Karpas-422 (cell line): ENCODE measurements at regions not wholly inside any gene's neighbourhood (a gene's known extent, or its start where the extent isn't known, plus 50 kb on each side); places are given as distances from the start of the nearest gene placed in this dataset.
"Not testable (repeated sequence)": the region's sequence is repeated elsewhere in the genome, so short reads cannot be mapped to it uniquely, and the experiment has no call there.

Experiments used
- DNase-seq: peaks from one replicate; pipeline ENCODE4 v3.0.0-alpha.2; 2015
- H2AFZ ChIP-seq: fragments of 200-600 bp; sonication (generic); 2 replicates; pipeline ENCODE4 v1.6.1; 2014; ENCODE audit warnings: antibody characterized with exemption, low read length, mixed read lengths
- H3K27ac ChIP-seq: fragments of 200-600 bp; sonication (generic); 2 replicates; pipeline ENCODE4 v1.5.1; 2014; ENCODE audit warnings: mild to moderate bottlenecking, low read length, moderate library complexity
- H3K27me3 ChIP-seq: fragments of 200-600 bp; sonication (generic); 2 replicates; pipeline ENCODE4 v1.6.1; 2014; ENCODE audit warnings: low read length, mixed read lengths
- H3K36me3 ChIP-seq: fragments of 200-600 bp; sonication (generic); 2 replicates; pipeline ENCODE4 v1.6.1; 2014; ENCODE audit warnings: low read length, mixed read lengths; ENCODE audit not compliant: insufficient read depth
- H3K4me1 ChIP-seq: fragments of 200-600 bp; sonication (generic); 2 replicates; pipeline ENCODE4 v1.6.1; 2014; ENCODE audit warnings: mild to moderate bottlenecking, low read length, mixed read lengths
- H3K4me2 ChIP-seq: fragments of 200-600 bp; sonication (generic); 2 replicates; pipeline ENCODE4 v1.6.1; 2014; ENCODE audit warnings: low read length, low read depth, mild to moderate bottlenecking; ENCODE audit not compliant: poor library complexity, severe bottlenecking
- H3K4me3 ChIP-seq: fragments of 200-600 bp; sonication (generic); 2 replicates; pipeline ENCODE4 v1.5.1; 2014; ENCODE audit warnings: mild to moderate bottlenecking, antibody characterized with exemption, low read length, mixed read lengths
- H3K79me2 ChIP-seq: fragments of 200-600 bp; sonication (generic); 2 replicates; pipeline ENCODE4 v1.6.1; 2014; ENCODE audit warnings: mild to moderate bottlenecking, low read length, mixed read lengths
- H3K9ac ChIP-seq: fragments of 200-600 bp; sonication (generic); 2 replicates; pipeline ENCODE4 v1.6.0; 2014; ENCODE audit warnings: low read length
- H3K9me2 ChIP-seq: fragments of 200-600 bp; sonication (generic), shearing (Covaris generic); replicated peaks from 2 replicates; pipeline ENCODE4 v1.6.0; 2014; ENCODE audit warnings: mild to moderate bottlenecking, low read length, moderate library complexity; ENCODE audit not compliant: insufficient read depth
- H3K9me3 ChIP-seq: fragments of 300-700, 200-600 bp; sonication (generic); 2 replicates; pipeline ENCODE4 v1.6.1; 2014; ENCODE audit warnings: low read length, mixed read lengths
- H4K20me1 ChIP-seq: fragments of 200-600 bp; sonication (generic); 2 replicates; pipeline ENCODE4 v1.6.1; 2014; ENCODE audit warnings: mild to moderate bottlenecking, antibody characterized with exemption, low read length, low read depth; ENCODE audit not compliant: insufficient read depth

DNA sequence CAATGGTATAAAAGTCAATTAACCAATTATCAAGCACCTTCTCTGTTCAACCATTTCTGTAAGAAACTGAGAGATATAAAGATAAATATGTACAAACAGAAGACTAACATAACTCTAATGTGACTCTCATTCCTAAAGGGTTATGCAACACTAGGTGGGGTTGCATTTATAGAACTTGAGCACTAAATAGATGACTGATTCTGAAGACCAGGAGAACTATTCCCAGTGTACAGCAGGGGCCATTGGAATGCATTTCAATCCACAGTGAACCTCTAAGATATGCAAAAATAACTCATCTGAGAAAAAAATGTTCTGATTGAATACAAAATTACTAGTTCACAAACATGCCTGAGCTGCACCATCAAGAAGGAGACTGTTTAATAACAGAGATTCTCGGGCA, 341.2 kb upstream of the STEAP1 start:
- Histone ChIP-seq H3K79me2 (no peaks in the 10 kb centered on the region), H3K4me1 (no peaks in the 10 kb centered on the region), H4K20me1 (no peaks in the 10 kb centered on the region), H3K4me2 (no peak overlapping the region), H2AFZ (no peak overlapping the region), H3K4me3 (no peak overlapping the region), H3K36me3 (no peaks in the 10 kb centered on the region), H3K9ac (no peak overlapping the region), H3K27ac (no peak overlapping the region), H3K9me3 (no peaks in the 10 kb centered on the region; the same call in 1 of the 2 replicates), H3K9me2 (no peaks in the 10 kb centered on the region), H3K27me3 (no peaks in the 10 kb centered on the region)
- no peak for DNase-seq

DNA sequence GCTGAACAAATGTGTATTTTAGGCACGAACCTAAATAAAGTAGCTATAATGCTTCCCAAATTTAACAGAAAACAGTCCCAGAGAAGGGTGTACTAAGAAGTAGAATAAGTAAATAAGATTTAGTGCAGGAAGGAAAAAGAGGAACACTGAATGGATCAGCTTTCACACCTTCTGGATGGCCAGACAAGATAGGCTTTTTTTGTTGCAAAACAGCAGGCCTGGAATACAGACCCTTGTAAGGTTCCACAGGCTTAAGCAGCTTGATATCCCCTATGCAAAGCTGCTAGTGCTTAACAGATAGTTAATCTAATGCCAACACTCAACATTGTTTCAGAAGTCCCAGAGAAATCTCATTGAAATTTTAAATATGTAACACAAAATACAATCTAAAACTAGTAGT, 328.1 kb upstream of the STEAP1 start:
- Histone ChIP-seq H3K27ac (no peak overlapping the region), H4K20me1 (no peaks in the 10 kb centered on the region), H3K9ac (no peak overlapping the region), H3K4me1 (no peaks in the 10 kb centered on the region), H3K79me2 (no peaks in the 10 kb centered on the region), H3K27me3 (no peaks in the 10 kb centered on the region), H3K36me3 (no peaks in the 10 kb centered on the region), H3K4me3 (no peak overlapping the region), H3K4me2 (no peak overlapping the region), H2AFZ (no peak overlapping the region), H3K9me3 (no peaks in the 10 kb centered on the region), H3K9me2 (no peaks in the 10 kb centered on the region)
- no peak for DNase-seq

DNA sequence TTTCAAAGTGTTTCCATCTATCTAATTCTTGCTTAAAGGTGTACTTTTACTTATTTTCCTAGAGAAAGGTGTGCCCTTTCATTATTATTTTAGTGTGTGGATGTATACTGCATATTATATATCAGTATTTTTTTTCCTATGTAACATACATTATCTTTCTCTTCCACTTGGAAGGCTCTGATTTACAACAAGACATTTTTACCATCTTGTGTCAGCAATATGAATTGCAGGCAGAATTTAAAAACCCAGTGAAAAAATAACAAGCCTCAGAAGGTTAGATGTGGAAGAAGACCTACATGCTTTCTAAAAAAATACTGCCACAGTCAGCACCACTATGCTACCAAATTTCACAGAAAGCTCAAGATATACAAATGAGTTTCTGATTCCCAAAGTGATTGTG, 327.7 kb upstream of the STEAP1 start:
- Histone ChIP-seq H3K9me2 (no peaks in the 10 kb centered on the region), H3K4me2 (no peak overlapping the region), H3K9me3 (no peaks in the 10 kb centered on the region), H3K36me3 (no peaks in the 10 kb centered on the region), H3K4me3 (no peak overlapping the region), H4K20me1 (no peaks in the 10 kb centered on the region), H3K4me1 (no peaks in the 10 kb centered on the region), H3K9ac (no peak overlapping the region), H3K27me3 (no peaks in the 10 kb centered on the region), H2AFZ (no peak overlapping the region), H3K27ac (no peak overlapping the region), H3K79me2 (no peaks in the 10 kb centered on the region)
- no peak for DNase-seq

DNA sequence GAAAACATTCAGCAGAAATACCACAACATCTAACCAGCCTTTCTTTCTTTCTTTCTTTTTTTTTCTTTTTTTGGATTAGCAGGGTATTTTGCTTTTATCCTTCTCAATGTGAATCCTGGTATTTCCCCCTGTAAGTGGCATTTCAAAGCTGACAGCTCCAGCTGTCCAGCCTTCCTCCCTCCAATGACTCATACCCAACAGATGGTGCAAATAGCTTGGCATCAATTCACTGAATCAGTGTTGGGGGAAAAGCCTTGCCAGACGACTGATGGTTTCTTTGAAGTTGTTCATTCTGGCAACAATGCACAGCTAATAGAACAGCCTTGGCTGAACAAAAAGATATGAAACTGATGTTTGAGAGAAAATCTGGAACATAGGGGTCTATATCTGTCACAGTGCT, 316.8 kb upstream of the STEAP1 start:
- no peaks in the 10 kb centered on the region for H3K4me1 ChIP-seq
- DNase-seq = no peak
- H2AFZ ChIP-seq = no peak overlapping the region
- no peak overlapping the region for H3K4me2 ChIP-seq
- H3K9me2 ChIP-seq = no peaks in the 10 kb centered on the region
- no peaks in the 10 kb centered on the region for H3K36me3 ChIP-seq
- H3K4me3 ChIP-seq = no peak overlapping the region
- no peaks in the 10 kb centered on the region for H4K20me1 ChIP-seq
- H3K9me3 ChIP-seq = no peaks in the 10 kb centered on the region
- H3K27ac ChIP-seq = no peak overlapping the region
- no peak overlapping the region for H3K9ac ChIP-seq
- no peaks in the 10 kb centered on the region for H3K27me3 ChIP-seq
- H3K79me2 ChIP-seq = no peaks in the 10 kb centered on the region

DNA sequence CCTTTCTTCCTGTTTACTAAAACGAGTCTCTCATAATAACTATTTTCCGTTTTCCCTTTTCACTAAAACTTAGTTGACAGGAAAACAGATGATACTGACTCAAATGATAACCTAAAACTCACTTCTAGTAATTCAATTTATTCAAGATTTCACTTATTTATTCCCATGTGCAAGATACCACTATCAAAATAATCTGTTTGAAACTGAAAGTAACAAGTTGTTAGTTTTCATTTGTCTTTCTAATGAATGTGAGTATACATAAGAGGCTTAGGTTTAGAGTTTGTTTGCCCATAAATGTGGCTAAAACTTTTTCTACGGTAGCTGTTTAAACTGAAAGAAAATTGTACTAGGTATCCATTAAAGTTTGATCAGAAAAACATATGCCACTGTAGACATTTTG, 314.9 kb upstream of the STEAP1 start:
- Histone ChIP-seq H3K4me3 (no peak overlapping the region), H4K20me1 (no peaks in the 10 kb centered on the region), H3K4me1 (no peaks in the 10 kb centered on the region), H3K27ac (no peak overlapping the region), H3K79me2 (no peaks in the 10 kb centered on the region), H3K27me3 (no peaks in the 10 kb centered on the region), H3K4me2 (no peak overlapping the region), H2AFZ (no peak overlapping the region), H3K9me2 (no peaks in the 10 kb centered on the region), H3K36me3 (no peaks in the 10 kb centered on the region), H3K9ac (no peak overlapping the region), H3K9me3 (no peaks in the 10 kb centered on the region)
- no peak for DNase-seq

DNA sequence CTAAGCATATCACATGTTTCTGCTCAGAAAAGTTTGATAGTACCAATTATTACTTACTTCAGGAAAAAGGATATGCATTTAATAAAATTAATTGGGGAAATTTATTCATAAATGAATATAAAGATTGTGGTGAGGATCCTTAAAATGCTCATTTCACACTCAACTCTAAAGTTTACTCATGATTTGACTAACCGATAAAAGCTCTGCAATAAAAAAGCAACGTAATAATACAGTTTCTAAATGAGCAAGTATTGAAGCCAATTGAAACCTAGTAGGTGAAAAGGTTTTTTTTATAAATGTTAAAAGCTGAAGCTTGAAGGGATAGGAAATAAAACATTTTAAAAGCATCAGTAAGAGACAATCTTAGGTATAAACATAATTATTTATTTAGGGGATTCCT, 308.3 kb upstream of the STEAP1 start:
- Histone ChIP-seq H3K9ac (no peak overlapping the region), H3K79me2 (no peaks in the 10 kb centered on the region), H3K4me3 (no peak overlapping the region), H3K9me2 (0 out of 2 replicates have a peak, but pooled peaks cover 4% of the 10 kb centered on the region), H3K27me3 (no peaks in the 10 kb centered on the region), H3K27ac (no peak overlapping the region), H3K4me2 (no peak overlapping the region), H4K20me1 (no peaks in the 10 kb centered on the region), H2AFZ (no peak overlapping the region), H3K9me3 (no peaks in the 10 kb centered on the region), H3K4me1 (no peaks in the 10 kb centered on the region), H3K36me3 (no peaks in the 10 kb centered on the region)
- DNase-seq = no peak

DNA sequence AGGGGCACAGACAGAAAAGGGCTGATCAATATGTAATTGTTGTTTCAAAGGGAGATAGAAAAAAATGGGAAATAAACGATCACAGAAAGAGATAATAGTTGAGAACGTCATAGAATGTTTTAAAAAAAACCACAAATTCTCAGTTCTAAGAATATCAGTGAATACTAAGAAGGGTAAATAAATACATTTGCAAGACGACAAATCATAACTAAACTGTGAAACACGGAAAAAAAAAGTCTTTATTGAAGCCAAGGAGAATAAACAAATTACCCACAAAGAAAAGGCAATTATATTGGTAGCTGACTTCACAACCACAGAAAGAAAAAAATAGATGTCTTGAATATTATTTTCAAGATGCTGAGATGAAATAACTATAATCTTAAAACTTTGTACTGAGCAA, 305.2 kb upstream of the STEAP1 start:
- no peak overlapping the region for H3K9ac ChIP-seq
- no peak overlapping the region for H3K4me2 ChIP-seq
- no peaks in the 10 kb centered on the region for H3K27me3 ChIP-seq
- DNase-seq = no peak
- no peak overlapping the region for H3K4me3 ChIP-seq
- no peaks in the 10 kb centered on the region for H3K4me1 ChIP-seq
- no peak overlapping the region for H2AFZ ChIP-seq
- H3K9me3 ChIP-seq = no peaks in the 10 kb centered on the region
- 0 out of 2 replicates have a peak, but pooled peaks cover 4% of the 10 kb centered on the region for H3K9me2 ChIP-seq
- H3K36me3 ChIP-seq = no peaks in the 10 kb centered on the region
- no peak overlapping the region for H3K27ac ChIP-seq
- H4K20me1 ChIP-seq = no peaks in the 10 kb centered on the region
- no peaks in the 10 kb centered on the region for H3K79me2 ChIP-seq

DNA sequence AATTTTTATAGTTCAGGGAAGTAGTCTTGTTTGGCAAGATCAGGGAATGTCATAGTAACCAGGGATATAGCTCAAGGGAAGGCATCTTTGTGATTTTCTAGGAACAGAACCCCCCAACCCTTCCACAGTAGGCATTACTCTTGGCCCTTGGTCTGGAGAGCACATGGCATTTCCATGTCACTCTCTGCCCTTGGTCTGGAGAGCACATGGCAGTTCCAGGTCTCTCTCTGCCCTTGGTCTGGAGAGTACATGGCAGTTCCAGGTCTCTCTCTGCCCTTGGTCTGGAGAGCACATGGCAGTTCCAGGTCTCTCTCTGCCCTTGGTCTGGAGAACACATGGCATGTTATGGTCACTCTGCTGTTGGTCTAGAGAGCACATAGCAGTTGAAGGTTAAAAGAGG, 297.2 kb upstream of the STEAP1 start:
- not testable (repeated sequence) for H3K4me3 ChIP-seq, H3K27me3 ChIP-seq, H3K9me3 ChIP-seq, H4K20me1 ChIP-seq, H3K36me3 ChIP-seq, H3K9me2 ChIP-seq, H3K4me2 ChIP-seq, H2AFZ ChIP-seq, H3K27ac ChIP-seq, H3K79me2 ChIP-seq, H3K9ac ChIP-seq, DNase-seq, H3K4me1 ChIP-seq

DNA sequence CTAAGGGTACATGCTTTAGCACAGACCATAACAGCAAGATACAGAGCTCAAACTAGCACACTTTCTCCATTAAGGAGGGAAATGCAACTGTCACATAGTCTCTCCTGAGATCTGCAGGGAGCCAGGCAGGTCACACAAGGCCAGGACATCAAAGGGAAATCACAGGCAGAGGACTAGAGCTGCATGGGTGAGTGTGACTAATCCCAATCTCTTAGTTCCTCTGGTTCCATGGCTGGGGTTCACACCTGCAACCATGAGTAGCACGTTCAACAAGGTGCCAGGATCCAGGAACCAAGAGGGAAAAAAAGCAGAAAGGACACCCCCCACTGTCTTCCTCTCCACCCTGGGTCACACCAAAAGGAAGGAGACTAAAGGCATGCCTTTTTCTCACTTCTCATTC, 296.5 kb upstream of the STEAP1 start:
- no peaks in the 10 kb centered on the region for H3K27me3 ChIP-seq
- no peak overlapping the region for H3K4me2 ChIP-seq
- no peak overlapping the region for H3K9ac ChIP-seq
- no peak overlapping the region for H2AFZ ChIP-seq
- DNase-seq = no peak
- H3K9me2 ChIP-seq = no peaks in the 10 kb centered on the region
- H4K20me1 ChIP-seq = no peaks in the 10 kb centered on the region
- no peaks in the 10 kb centered on the region for H3K36me3 ChIP-seq
- no peak overlapping the region for H3K4me3 ChIP-seq
- H3K79me2 ChIP-seq = no peaks in the 10 kb centered on the region
- H3K4me1 ChIP-seq = no peaks in the 10 kb centered on the region
- H3K27ac ChIP-seq = no peak overlapping the region
- H3K9me3 ChIP-seq = peaks cover 3% of the 10 kb centered on the region; the same call in 1 of the 2 replicates
